ENCODE measurements at regions not wholly inside any gene's neighbourhood (a gene's known extent, or its start where the extent isn't known, plus 50 kb on each side); places are given as distances from the start of the nearest gene placed in this dataset.

DNA sequence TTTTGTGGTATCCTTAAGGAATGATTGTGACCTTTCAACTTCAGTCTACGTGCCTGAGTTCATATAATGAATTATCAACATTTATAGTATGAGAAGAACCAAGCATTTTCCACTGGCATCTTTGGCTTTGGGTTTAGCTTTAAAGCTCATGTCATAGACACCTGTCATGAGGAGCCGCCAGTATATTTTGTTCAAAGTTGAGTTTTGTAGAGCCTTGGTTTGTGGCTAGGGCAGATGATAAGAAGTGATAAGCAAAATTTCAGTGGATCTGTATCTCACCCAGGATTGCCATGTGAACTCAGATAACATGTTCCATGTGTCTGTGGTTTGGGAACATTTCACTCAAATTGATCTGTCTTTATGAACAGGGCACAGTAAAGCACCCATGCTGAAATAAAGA is 873.2 kb downstream of the STPG2 start:
- TF ChIP-seq REST (IDR thresholded peaks at IDR 0.05) (no peak), CTCF (IDR thresholded peaks at IDR 0.05; ENCODE audit: low read depth, low read length, missing input control) (no peak), JUND (IDR thresholded peaks at IDR 0.05) (no peak)

Measured in liver (tissue), 3 donors.